ENCODE measurements at regions not wholly inside any gene's neighbourhood (a gene's known extent, or its start where the extent isn't known, plus 50 kb on each side); places are given as distances from the start of the nearest gene placed in this dataset.

GRCh38 chr10:10438335-10439100, 579.2 kb upstream of the CELF2 start:
- TF ChIP-seq ZNF274 (IDR thresholded peaks at IDR 0.05; ENCODE audit: low read depth, low read length): no peak
- H3K4me3 ChIP-seq (ENCODE audit: low read length): no peak overlapping the region

- no peak overlapping the region for H3K4me3 ChIP-seq (ENCODE audit: low read length)
- TF ChIP-seq ZNF274 (IDR thresholded peaks at IDR 0.05; ENCODE audit: low read depth, low read length): no peak
Measured at GRCh38 chr10:10456856-10457255, 560.8 kb upstream of the CELF2 start.

- H3K4me3 ChIP-seq (ENCODE audit: low read length): no peak overlapping the region
- no peak for TF ChIP-seq ZNF274 (IDR thresholded peaks at IDR 0.05; ENCODE audit: low read depth, low read length)
Measured at GRCh38 chr10:10460451-10460850, 557.2 kb upstream of the CELF2 start.

- TF ChIP-seq ZNF274 (IDR thresholded peaks at IDR 0.05; ENCODE audit: low read depth, low read length): no peak
- H3K4me3 ChIP-seq (ENCODE audit: low read length): no peak overlapping the region
Measured at GRCh38 chr10:10462151-10462941, 555.3 kb upstream of the CELF2 start.

GRCh38 chr10:10471758-10472157, 545.9 kb upstream of the CELF2 start:
- no peak for TF ChIP-seq ZNF274 (IDR thresholded peaks at IDR 0.05; ENCODE audit: low read depth, low read length)
- no peak overlapping the region for H3K4me3 ChIP-seq (ENCODE audit: low read length)

DNA sequence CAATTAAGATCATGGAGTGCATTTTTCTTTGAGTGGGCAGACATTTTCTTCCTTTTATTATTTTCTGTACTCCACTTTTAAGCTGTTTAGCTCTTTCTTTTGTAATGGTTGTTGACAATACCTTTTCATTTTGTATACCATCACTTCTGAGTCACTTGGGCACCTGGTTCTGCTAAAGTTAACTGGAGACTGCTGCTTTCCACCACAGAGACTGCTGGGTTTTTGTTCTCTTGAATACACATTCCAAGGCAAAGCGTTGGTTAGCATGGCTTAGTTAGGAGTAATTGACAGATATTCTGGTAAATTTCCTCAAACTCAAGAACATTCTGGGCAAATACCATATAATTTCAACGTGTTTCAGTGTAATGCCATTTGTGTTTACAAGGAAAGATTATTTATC, 541.9 kb upstream of the CELF2 start:
- no peak for TF ChIP-seq ZNF274 (IDR thresholded peaks at IDR 0.05; ENCODE audit: low read depth, low read length)
- H3K4me3 ChIP-seq (ENCODE audit: low read length): no peak overlapping the region

- no peak for TF ChIP-seq ZNF274 (IDR thresholded peaks at IDR 0.05; ENCODE audit: low read depth, low read length)
Measured at GRCh38 chr10:10477844-10478243, 539.8 kb upstream of the CELF2 start.

GRCh38 chr10:10479465-10479864, 538.2 kb upstream of the CELF2 start:
- TF ChIP-seq ZNF274 (IDR thresholded peaks at IDR 0.05; ENCODE audit: low read depth, low read length): no peak
- H3K4me3 ChIP-seq (ENCODE audit: low read length): no peak overlapping the region

More at GRCh38 chr10:10477844-10478243, 539.8 kb upstream of the CELF2 start:
- H3K4me3 ChIP-seq (ENCODE audit: low read length): no peak overlapping the region

- no peak for TF ChIP-seq ZNF274 (IDR thresholded peaks at IDR 0.05; ENCODE audit: low read depth, low read length)
- H3K4me3 ChIP-seq (ENCODE audit: low read length): no peak overlapping the region
Measured at GRCh38 chr10:10482613-10483012, 535.1 kb upstream of the CELF2 start.

DNA sequence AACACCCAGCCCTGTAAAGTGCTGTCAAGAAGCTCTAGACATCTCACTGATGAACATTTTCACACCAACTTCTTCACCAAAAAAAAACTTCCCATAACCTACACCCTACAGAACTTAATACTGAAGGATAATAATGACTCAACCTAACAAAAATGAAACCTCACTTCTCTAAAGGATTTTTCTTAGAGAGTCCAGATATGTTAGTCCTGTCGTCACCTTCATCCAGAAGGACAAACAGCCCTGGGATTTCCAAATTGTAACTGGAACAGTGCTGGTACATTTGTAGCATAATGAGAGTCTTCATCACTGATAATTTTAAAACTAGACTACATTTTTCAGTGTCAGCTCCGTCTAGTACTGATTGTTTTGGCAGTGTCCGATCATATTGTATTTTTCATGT, 528.6 kb upstream of the CELF2 start:
- no peak for TF ChIP-seq ZNF274 (IDR thresholded peaks at IDR 0.05; ENCODE audit: low read depth, low read length)
- no peak overlapping the region for H3K4me3 ChIP-seq (ENCODE audit: low read length)

DNA sequence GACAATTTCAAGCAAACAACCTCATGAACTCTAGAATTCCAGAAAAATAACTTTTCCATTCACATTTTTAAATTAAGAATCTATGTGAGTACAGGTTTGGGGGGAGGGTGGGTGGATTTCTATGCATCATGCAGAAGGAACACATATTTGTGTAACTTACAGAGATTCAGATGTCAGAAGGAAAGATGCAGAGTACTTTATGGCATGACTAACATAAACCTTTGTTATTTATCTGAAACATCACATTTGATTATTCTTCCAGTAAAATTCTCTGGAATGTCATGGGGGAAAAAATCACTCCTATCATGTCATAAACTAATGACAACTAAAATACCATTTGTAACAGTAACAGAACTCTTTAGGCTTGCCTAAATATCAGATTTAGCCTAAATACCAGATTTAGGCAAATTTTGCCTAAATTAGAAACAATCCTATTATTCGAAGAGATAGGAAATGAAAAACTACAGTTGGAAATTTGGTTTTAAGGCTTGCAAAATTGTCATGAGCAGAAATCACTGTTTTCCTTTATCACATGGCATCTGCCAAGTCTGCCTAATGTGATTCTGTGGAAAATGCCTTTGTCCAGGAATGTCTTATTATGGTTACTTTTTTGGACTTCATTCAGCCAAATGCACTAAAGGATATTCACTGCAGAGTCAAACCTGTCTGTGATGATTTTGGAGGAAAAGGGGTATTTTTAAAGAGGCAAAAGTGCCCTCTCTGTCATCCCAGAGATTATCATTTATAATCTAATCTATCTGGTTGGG, 527.7 kb upstream of the CELF2 start:
- TF ChIP-seq ZNF274 (IDR thresholded peaks at IDR 0.05; ENCODE audit: low read depth, low read length): no peak
- no peak overlapping the region for H3K4me3 ChIP-seq (ENCODE audit: low read length)

GRCh38 chr10:10490581-10490980, 527.1 kb upstream of the CELF2 start:
- H3K4me3 ChIP-seq (ENCODE audit: low read length): no peak overlapping the region
- no peak for TF ChIP-seq ZNF274 (IDR thresholded peaks at IDR 0.05; ENCODE audit: low read depth, low read length)

DNA sequence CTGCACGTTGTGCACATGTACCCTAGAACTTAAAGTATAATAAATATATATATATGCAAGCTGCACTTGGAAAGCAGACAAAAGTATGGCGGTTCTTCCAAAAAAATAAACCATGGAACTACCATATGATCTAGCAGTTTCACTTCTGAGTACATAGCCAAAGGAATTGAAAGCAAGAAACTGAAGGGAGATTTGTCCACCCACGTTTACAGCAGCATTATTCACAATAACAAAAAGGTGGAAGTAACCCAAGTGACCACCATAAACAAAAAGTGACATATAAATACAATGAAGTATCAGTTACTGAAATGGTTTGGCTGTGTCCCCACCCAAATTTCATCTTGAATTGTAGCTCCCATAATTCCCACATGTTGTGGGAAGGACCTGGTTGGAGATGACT, 525.3 kb upstream of the CELF2 start:
- TF ChIP-seq ZNF274 (IDR thresholded peaks at IDR 0.05; ENCODE audit: low read depth, low read length): no peak
- H3K4me3 ChIP-seq (ENCODE audit: low read length): no peak overlapping the region

DNA sequence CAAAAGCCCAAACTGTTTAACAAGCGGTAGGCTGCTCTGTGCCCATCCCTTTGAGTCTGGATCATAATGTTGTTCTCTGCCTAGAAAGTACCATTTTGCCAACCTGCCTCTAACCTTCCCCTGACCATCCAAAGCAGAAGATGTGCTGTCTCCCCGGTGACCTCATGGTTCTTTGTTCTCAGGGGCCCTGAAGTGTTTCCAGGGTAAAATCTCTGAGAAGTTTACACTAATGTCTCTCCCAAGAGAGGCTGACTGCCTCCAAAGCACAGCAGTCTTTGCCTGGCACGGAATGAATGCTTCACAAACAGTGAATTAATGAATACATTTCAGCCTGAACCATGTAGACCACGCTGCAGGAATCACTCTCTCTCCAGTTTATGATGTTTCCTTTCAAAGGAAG, 523.8 kb upstream of the CELF2 start:
- no peak overlapping the region for H3K4me3 ChIP-seq (ENCODE audit: low read length)
- no peak for TF ChIP-seq ZNF274 (IDR thresholded peaks at IDR 0.05; ENCODE audit: low read depth, low read length)

Measured in GM08714 (cell line).